OCI-LY7 (cell line): ENCODE measurements at regions not wholly inside any gene's neighbourhood (a gene's known extent, or its start where the extent isn't known, plus 50 kb on each side); places are given as distances from the start of the nearest gene placed in this dataset.

Experiments
- CTCF ChIP-seq: fragments of 200-600 bp; sonication (generic); conservative IDR thresholded peaks from 2 replicates; pipeline ENCODE4 v1.5.1; 2014; ENCODE audit warnings: mild to moderate bottlenecking, antibody characterized with exemption, low read length, moderate library complexity, mixed read lengths
- EZH2phosphoT487 ChIP-seq: fragments of 200-600 bp; sonication (generic); IDR thresholded peaks from 2 replicates; pipeline ENCODE4 v1.6.1; 2018; ENCODE audit warnings: low read depth, borderline replicate concordance, mild to moderate bottlenecking, mixed run types, antibody characterized with exemption, low read length, moderate library complexity, mixed read lengths

- no peak for TF ChIP-seq CTCF
- no peak for TF ChIP-seq EZH2phosphoT487
Measured at GRCh38 chr2:237260039-237260620, 153.8 kb downstream of the COL6A3 start.
